ENCODE measurements at regions not wholly inside any gene's neighbourhood (a gene's known extent, or its start where the extent isn't known, plus 50 kb on each side); places are given as distances from the start of the nearest gene placed in this dataset.

- no peak for TF ChIP-seq CTCF (conservative IDR thresholded peaks at IDR 0.05)
- no peak for TF ChIP-seq ZFX (IDR thresholded peaks at IDR 0.05)
Observed at GRCh38 chr3:150342896-150343467, 65.1 kb upstream of the TSC22D2 start.

Measured in C4-2B (cell line).